ENCODE measurements at regions not wholly inside any gene's neighbourhood (a gene's known extent, or its start where the extent isn't known, plus 50 kb on each side); places are given as distances from the start of the nearest gene placed in this dataset.
A peak's percentile ranks its signal among the peaks of the same experiment; 100 is the strongest.

DNA sequence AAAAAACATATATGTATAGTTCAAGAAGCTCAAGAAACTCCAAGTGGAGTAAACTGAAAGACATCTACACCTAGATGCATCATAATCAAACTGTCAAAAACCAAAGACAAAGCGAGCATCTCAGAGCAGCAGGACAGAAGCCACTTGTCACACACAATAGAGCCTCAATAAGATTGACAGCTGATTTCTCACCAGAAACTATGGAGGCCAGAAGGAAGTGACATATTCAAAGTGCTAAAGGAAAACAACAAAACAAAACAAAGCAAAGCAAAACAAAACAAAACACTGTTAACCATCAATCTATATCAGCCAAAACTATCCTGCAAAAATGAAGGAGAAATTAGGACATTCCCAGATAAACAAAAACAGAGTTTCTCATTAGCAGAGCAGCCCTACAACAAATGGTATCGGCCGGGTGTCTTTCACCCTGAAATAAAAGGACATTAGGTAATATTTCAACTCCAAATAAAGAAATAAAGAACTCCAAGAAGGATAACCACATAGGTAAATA lies 65.8 kb upstream of the SEPTIN5 start (continued):
- no peak; a peak in 1 of 4 replicates for TF ChIP-seq FOXA3 (CRISPR knock-in tag; conservative IDR thresholded peaks at IDR 0.05 in 1 of 2, IDR thresholded peaks at IDR 0.05 in 1 of 2)
- TF ChIP-seq, protein P1, sequence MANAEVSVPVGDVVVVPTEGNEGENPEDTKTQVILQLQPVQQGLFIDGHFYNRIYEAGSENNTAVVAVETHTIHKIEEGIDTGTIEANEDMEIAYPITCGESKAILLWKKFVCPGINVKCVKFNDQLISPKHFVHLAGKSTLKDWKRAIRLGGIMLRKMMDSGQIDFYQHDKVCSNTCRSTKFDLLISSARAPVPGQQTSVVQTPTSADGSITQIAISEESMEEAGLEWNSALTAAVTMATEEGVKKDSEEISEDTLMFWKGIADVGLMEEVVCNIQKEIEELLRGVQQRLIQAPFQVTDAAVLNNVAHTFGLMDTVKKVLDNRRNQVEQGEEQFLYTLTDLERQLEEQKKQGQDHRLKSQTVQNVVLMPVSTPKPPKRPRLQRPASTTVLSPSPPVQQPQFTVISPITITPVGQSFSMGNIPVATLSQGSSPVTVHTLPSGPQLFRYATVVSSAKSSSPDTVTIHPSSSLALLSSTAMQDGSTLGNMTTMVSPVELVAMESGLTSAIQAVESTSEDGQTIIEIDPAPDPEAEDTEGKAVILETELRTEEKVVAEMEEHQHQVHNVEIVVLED (CRISPR knock-in tag; IDR thresholded peaks at IDR 0.05): no peak
- TF ChIP-seq ZNF583 (CRISPR knock-in tag; IDR thresholded peaks at IDR 0.05): peak; percentile 84; the same call in 1 of the 2 replicates
- no peak for TF ChIP-seq SRSF1 (IDR thresholded peaks at IDR 0.05; ENCODE audit: low read depth, low read length)
- TF ChIP-seq DIDO1 (tag; IDR thresholded peaks at IDR 0.05; ENCODE audit: low read depth): no peak; the same call in 1 of the 2 replicates
- TF ChIP-seq, protein P2, sequence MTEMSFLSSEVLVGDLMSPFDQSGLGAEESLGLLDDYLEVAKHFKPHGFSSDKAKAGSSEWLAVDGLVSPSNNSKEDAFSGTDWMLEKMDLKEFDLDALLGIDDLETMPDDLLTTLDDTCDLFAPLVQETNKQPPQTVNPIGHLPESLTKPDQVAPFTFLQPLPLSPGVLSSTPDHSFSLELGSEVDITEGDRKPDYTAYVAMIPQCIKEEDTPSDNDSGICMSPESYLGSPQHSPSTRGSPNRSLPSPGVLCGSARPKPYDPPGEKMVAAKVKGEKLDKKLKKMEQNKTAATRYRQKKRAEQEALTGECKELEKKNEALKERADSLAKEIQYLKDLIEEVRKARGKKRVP (CRISPR knock-in tag; IDR thresholded peaks at IDR 0.05): 0 out of 2 replicates have a peak, but pooled peaks have one; percentile 31
- TF ChIP-seq, protein P3, sequence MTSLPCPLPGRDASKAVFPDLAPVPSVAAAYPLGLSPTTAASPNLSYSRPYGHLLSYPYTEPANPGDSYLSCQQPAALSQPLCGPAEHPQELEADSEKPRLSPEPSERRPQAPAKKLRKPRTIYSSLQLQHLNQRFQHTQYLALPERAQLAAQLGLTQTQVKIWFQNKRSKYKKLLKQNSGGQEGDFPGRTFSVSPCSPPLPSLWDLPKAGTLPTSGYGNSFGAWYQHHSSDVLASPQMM (CRISPR knock-in tag; IDR thresholded peaks at IDR 0.05): no peak
- TF ChIP-seq, protein P4, sequence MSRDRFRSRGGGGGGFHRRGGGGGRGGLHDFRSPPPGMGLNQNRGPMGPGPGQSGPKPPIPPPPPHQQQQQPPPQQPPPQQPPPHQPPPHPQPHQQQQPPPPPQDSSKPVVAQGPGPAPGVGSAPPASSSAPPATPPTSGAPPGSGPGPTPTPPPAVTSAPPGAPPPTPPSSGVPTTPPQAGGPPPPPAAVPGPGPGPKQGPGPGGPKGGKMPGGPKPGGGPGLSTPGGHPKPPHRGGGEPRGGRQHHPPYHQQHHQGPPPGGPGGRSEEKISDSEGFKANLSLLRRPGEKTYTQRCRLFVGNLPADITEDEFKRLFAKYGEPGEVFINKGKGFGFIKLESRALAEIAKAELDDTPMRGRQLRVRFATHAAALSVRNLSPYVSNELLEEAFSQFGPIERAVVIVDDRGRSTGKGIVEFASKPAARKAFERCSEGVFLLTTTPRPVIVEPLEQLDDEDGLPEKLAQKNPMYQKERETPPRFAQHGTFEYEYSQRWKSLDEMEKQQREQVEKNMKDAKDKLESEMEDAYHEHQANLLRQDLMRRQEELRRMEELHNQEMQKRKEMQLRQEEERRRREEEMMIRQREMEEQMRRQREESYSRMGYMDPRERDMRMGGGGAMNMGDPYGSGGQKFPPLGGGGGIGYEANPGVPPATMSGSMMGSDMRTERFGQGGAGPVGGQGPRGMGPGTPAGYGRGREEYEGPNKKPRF (IDR thresholded peaks at IDR 0.05; ENCODE audit: low read depth, low read length): no peak
- TF ChIP-seq SIX5 (IDR thresholded peaks at IDR 0.05; ENCODE audit: borderline replicate concordance in 1 of 2, insufficient read depth in 1 of 2, low read depth in 1 of 2, low read length in 2 of 2): no peak
- no peak for TF ChIP-seq ZNF699 (CRISPR knock-in tag; IDR thresholded peaks at IDR 0.05; ENCODE audit: insufficient replicate concordance)
- peak in 1 of 2 experiments; percentile 36; a peak in 1 of 4 replicates for TF ChIP-seq MAZ (CRISPR knock-in tag; conservative IDR thresholded peaks at IDR 0.05 in 1 of 2, IDR thresholded peaks at IDR 0.05 in 1 of 2)
- TF ChIP-seq ZNF586 (CRISPR knock-in tag; conservative IDR thresholded peaks at IDR 0.05): no peak
- TF ChIP-seq HMG20B (CRISPR knock-in tag; IDR thresholded peaks at IDR 0.05): no peak
- no peak for TF ChIP-seq PRPF4 (IDR thresholded peaks at IDR 0.05; ENCODE audit: insufficient read depth, low read depth, low read length, poor library complexity, severe bottlenecking)
- TF ChIP-seq ZNF224 (CRISPR knock-in tag; IDR thresholded peaks at IDR 0.05): no peak
- TF ChIP-seq, protein P5, sequence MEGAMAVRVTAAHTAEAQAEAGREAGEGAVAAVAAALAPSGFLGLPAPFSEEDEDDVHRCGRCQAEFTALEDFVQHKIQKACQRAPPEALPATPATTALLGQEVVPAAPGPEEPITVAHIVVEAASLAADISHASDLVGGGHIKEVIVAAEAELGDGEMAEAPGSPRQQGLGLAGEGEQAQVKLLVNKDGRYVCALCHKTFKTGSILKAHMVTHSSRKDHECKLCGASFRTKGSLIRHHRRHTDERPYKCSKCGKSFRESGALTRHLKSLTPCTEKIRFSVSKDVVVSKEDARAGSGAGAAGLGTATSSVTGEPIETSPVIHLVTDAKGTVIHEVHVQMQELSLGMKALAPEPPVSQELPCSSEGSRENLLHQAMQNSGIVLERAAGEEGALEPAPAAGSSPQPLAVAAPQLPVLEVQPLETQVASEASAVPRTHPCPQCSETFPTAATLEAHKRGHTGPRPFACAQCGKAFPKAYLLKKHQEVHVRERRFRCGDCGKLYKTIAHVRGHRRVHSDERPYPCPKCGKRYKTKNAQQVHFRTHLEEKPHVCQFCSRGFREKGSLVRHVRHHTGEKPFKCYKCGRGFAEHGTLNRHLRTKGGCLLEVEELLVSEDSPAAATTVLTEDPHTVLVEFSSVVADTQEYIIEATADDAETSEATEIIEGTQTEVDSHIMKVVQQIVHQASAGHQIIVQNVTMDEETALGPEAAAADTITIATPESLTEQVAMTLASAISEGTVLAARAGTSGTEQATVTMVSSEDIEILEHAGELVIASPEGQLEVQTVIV (CRISPR knock-in tag; IDR thresholded peaks at IDR 0.05; ENCODE audit: borderline replicate concordance): no peak
- TF ChIP-seq, protein P6, sequence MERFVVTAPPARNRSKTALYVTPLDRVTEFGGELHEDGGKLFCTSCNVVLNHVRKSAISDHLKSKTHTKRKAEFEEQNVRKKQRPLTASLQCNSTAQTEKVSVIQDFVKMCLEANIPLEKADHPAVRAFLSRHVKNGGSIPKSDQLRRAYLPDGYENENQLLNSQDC (CRISPR knock-in tag; IDR thresholded peaks at IDR 0.05): no peak
- no peak for TF ChIP-seq MTF1 (CRISPR knock-in tag; IDR thresholded peaks at IDR 0.05; ENCODE audit: borderline replicate concordance)
- no peak for TF ChIP-seq ZNF133 (CRISPR knock-in tag; IDR thresholded peaks at IDR 0.05)
